ENCODE measurements at regions not wholly inside any gene's neighbourhood (a gene's known extent, or its start where the extent isn't known, plus 50 kb on each side); places are given as distances from the start of the nearest gene placed in this dataset.

GRCh38 chr3:189570916-189571315, 60.3 kb upstream of the TP63 start:
- Histone ChIP-seq H3K27me3 (ENCODE audit: control insufficient read depth, insufficient read depth, low read length) (no peaks in the 10 kb centered on the region), H3K9me1 (ENCODE audit: insufficient read depth, low read length) (no peaks in the 10 kb centered on the region), H3K79me1 (ENCODE audit: low read depth in 1 of 2, low read length in 2 of 2) (no peaks in the 10 kb centered on the region), H3K14ac (replicated peaks; ENCODE audit: low read depth, low read length) (no peak overlapping the region), H3K56ac (ENCODE audit: extremely low read depth, insufficient read depth, low read length) (no peak overlapping the region), H3K9me3 (ENCODE audit: control insufficient read depth, insufficient read depth, low read length) (no peaks in the 10 kb centered on the region), H2BK15ac (ENCODE audit: low read depth, low read length) (no peak overlapping the region), H3K18ac (ENCODE audit: low read depth, low read length) (no peak overlapping the region), H2BK20ac (ENCODE audit: low read depth, low read length) (no peak overlapping the region), H2AK5ac (ENCODE audit: low read depth, low read length) (no peak overlapping the region), H2BK5ac (ENCODE audit: low read depth, low read length, poor library complexity, severe bottlenecking) (no peak overlapping the region), H2AFZ (replicated peaks; ENCODE audit: low read length, poor library complexity) (no peak overlapping the region), H4K5ac (ENCODE audit: low read depth, low read length) (no peak overlapping the region), H2BK120ac (ENCODE audit: low read depth, low read length) (no peak overlapping the region), H3K27ac (ENCODE audit: insufficient read depth, low read length) (no peak overlapping the region), H3K4me2 (ENCODE audit: low read depth, low read length) (no peak overlapping the region), H3K4me1 (ENCODE audit: control insufficient read depth, insufficient read depth, low read length) (no peaks in the 10 kb centered on the region), H4K20me1 (ENCODE audit: insufficient read depth, low read length) (no peaks in the 10 kb centered on the region), H3K36me3 (ENCODE audit: control insufficient read depth, insufficient read depth, low read length) (no peaks in the 10 kb centered on the region), H3K23ac (ENCODE audit: low read depth, low read length) (no peak overlapping the region), H2AK9ac (replicated peaks; ENCODE audit: low read depth, low read length, poor library complexity) (no peak overlapping the region), H3K4me3 (ENCODE audit: insufficient read depth, low read depth, low read length) (no peak overlapping the region), H3K4ac (ENCODE audit: low read depth, low read length) (no peak overlapping the region), H3K9ac (ENCODE audit: low read depth, low read length) (no peak overlapping the region), H4K91ac (ENCODE audit: insufficient read depth, low read depth, low read length) (no peak overlapping the region), H4K8ac (ENCODE audit: low read depth in 2 of 2, low read length in 2 of 2) (no peak overlapping the region)
- DNase-seq (no peak), ATAC-seq (ENCODE audit: low read depth) (no peak)
- no TSS peak for BruUV-seq (replicated peaks)
- ChIA-PET CTCF (no interaction called here), POLR2A (ENCODE audit: unreplicated experiment) (no interaction called here)
- dilution Hi-C loops (cut with HindIII; ENCODE audit: low sequenced_read_pairs, unreplicated experiment) (no loop called here), in situ Hi-C loops (cut with MboI; ENCODE audit: low sequenced_read_pairs) (no loop called here), intact Hi-C loops (cut with micrococcal nuclease) (no loop called here)
- no peak for TF ChIP-seq CTCF (conservative IDR thresholded peaks at IDR 0.05; ENCODE audit: low read depth, low read length)
- no peak for TF ChIP-seq FOS (IDR thresholded peaks at IDR 0.05; ENCODE audit: low read depth, low read length)
- no peak for TF ChIP-seq MAZ (IDR thresholded peaks at IDR 0.05; ENCODE audit: borderline replicate concordance, low read depth, low read length)
- no peak for TF ChIP-seq RCOR1 (IDR thresholded peaks at IDR 0.05; ENCODE audit: insufficient replicate concordance, low read length)
- TF ChIP-seq RFX5 (IDR thresholded peaks at IDR 0.05; ENCODE audit: low read depth, low read length), result no peak
- TF ChIP-seq NFE2L2 (IDR thresholded peaks at IDR 0.05; ENCODE audit: low read depth, low read length), result no peak
- no peak for TF ChIP-seq MXI1 (IDR thresholded peaks at IDR 0.05; ENCODE audit: borderline replicate concordance, low read depth, low read length)
- TF ChIP-seq CEBPB (IDR thresholded peaks at IDR 0.05; ENCODE audit: low read depth, low read length), result no peak
- TF ChIP-seq SMC3 (IDR thresholded peaks at IDR 0.05; ENCODE audit: low read depth, low read length), result no peak
- no peak for TF ChIP-seq BHLHE40 (IDR thresholded peaks at IDR 0.05; ENCODE audit: low read depth, low read length)
- no peak for TF ChIP-seq CHD1 (IDR thresholded peaks at IDR 0.05; ENCODE audit: low read depth, low read length)
- TF ChIP-seq MAFK (IDR thresholded peaks at IDR 0.05; ENCODE audit: low read depth, low read length), result no peak
